Breast epithelium (tissue), 4 donors: ENCODE measurements at regions not wholly inside any gene's neighbourhood (a gene's known extent, or its start where the extent isn't known, plus 50 kb on each side); places are given as distances from the start of the nearest gene placed in this dataset.

Experiments
- DNase-seq, 2 donors: peaks; one replicate each; pipeline ENCODE4 v3.0.0-alpha.2; 2019; ENCODE audit warnings: low spot score in 2 of 2
- H3K27ac ChIP-seq, 2 donors: fragments of 200-600 bp; sonication (generic) in 1 of 2; one replicate each; pipeline ENCODE4 v1.5.1; 2016 to 2019; ENCODE audit warnings: mild to moderate bottlenecking in 1 of 2
- H3K27me3 ChIP-seq, 2 donors: fragments of 200-600 bp; sonication (generic) in 1 of 2; one replicate each; pipeline versions ENCODE4 v1.5.1 to v1.6.0; 2017 to 2019; ENCODE audit warnings: control low read depth in 1 of 2, mild to moderate bottlenecking in 1 of 2
- H3K36me3 ChIP-seq: fragments of 200-600 bp; one replicate; pipeline ENCODE4 v1.5.1; 2019
- H3K4me1 ChIP-seq, 2 donors: fragments of 200-600 bp; sonication (generic); one replicate each; pipeline ENCODE4 v1.5.1; 2016 to 2019; ENCODE audit warnings: control low read depth in 1 of 2
- H3K4me3 ChIP-seq, 3 donors: fragments of 200-600 bp; sonication (generic); 1 replicate in 2 of 3; 2 replicates in 1 of 3; pipeline ENCODE4 v1.5.1; 2016 to 2019; ENCODE audit warnings: mild to moderate bottlenecking in 3 of 3, moderate library complexity in 2 of 3
- H3K9me3 ChIP-seq, 2 donors: fragments of 200-600 bp; sonication (generic) in 1 of 2; one replicate each; pipeline ENCODE4 v1.5.1; 2016 to 2019; ENCODE audit warnings: control low read depth in 1 of 2
- CTCF ChIP-seq, 3 donors: fragments of 450-650 bp; IDR thresholded peaks; one replicate each; pipeline ENCODE4 v1.5.1; 2016 to 2017; ENCODE audit warnings: antibody characterized with exemption in 3 of 3, mild to moderate bottlenecking in 3 of 3, moderate library complexity in 3 of 3
- POLR2A ChIP-seq: fragments of 450-650 bp; IDR thresholded peaks from one replicate; pipeline ENCODE4 v1.6.1; 2016; ENCODE audit warnings: antibody characterized with exemption, mild to moderate bottlenecking, moderate library complexity
- POLR2AphosphoS5 ChIP-seq, 3 donors: sonication (generic); formaldehyde crosslinking; IDR thresholded peaks; one replicate each; pipeline ENCODE4 v1.6.1; 2017; ENCODE audit warnings: antibody characterized with exemption in 3 of 3
- intact Hi-C: fragments of 100-400 bp; cut with DNase I; formaldehyde crosslinking; loops from one replicate; pipeline ENCODE4 v1.15.1; 2023; ENCODE audit warnings: low total_unique reads

DNA sequence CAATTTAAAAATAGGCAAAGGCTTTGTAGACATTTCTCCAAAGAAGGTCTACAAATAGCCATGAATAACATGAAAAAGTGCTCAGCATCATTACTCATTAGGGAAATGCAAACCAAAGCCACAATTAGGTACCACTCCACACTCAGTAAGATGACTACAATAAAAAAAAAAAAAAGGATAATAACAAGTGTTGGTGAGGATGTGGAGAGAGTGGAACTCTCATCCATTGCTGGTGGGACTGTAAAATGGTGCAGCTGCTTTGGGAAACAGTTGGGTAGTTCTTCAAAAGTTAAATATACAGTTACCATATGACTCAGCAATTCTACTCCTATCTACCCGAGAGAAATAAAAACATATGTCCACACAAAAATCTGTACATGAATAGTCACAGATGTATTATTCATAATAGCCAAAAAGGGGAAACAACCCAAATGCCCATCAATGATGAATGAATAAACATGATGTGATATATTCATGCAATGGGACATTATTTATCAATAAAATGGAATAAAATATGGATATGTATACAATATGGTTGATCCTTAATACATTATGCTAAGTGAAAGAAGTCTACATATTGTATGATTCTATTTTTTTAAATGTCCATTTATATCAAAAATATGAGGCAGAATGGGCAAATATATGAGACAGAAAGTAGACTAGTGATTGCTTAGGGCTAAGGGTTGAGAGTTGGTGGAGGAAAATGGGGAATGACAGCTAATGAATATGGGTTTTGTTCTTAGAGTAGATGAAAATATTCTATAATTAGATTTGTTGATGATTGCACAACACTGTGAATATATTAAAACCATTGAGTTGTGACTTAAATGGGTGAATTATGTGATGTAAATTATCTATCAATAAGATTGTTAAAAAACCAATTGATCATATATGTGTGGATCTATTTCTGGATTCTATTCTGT lies 66.1 kb upstream of the SMAD3 start:
- no peak overlapping the region for H3K4me3 ChIP-seq
- intact Hi-C loops, result no loop called here
- no peak for TF ChIP-seq POLR2AphosphoS5 (IDR thresholded peaks at IDR 0.05)
- TF ChIP-seq CTCF (IDR thresholded peaks at IDR 0.05), result no peak
- no peak for TF ChIP-seq POLR2A

GRCh38 chr15:67000896-67001295 lies 64.5 kb upstream of the SMAD3 start:
- TF ChIP-seq POLR2AphosphoS5 (IDR thresholded peaks at IDR 0.05), result no peak
- TF ChIP-seq CTCF (IDR thresholded peaks at IDR 0.05), result no peak
- no peak for TF ChIP-seq POLR2A
- no peak overlapping the region for H3K27ac ChIP-seq
- no peaks in the 10 kb centered on the region for H3K27me3 ChIP-seq
- no peaks in the 10 kb centered on the region for H3K4me1 ChIP-seq
- H3K4me3 ChIP-seq, result no peak overlapping the region
- H3K9me3 ChIP-seq, result no peaks in the 10 kb centered on the region
- no peak for DNase-seq
- H3K36me3 ChIP-seq, result no peaks in the 10 kb centered on the region
- intact Hi-C loops, result no loop called here

More for the DNA sequence above, 66.1 kb upstream of the SMAD3 start:
- no peaks in the 10 kb centered on the region for H3K9me3 ChIP-seq
- H3K4me1 ChIP-seq, result no peaks in the 10 kb centered on the region
- no peaks in the 10 kb centered on the region for H3K27me3 ChIP-seq
- no peak overlapping the region for H3K27ac ChIP-seq
- H3K36me3 ChIP-seq, result no peaks in the 10 kb centered on the region
- no peak for DNase-seq

- no peak for TF ChIP-seq POLR2AphosphoS5 (IDR thresholded peaks at IDR 0.05)
- TF ChIP-seq CTCF (IDR thresholded peaks at IDR 0.05), result no peak
- no peak for TF ChIP-seq POLR2A
- H3K36me3 ChIP-seq, result no peaks in the 10 kb centered on the region
- no peak for DNase-seq
- no peaks in the 10 kb centered on the region for H3K9me3 ChIP-seq
- H3K27ac ChIP-seq, result no peak overlapping the region
- intact Hi-C loops, result no loop called here
- H3K4me3 ChIP-seq, result no peak overlapping the region
- no peaks in the 10 kb centered on the region for H3K4me1 ChIP-seq
- H3K27me3 ChIP-seq, result no peaks in the 10 kb centered on the region
These were observed 63.0 kb upstream of the SMAD3 start for GRCh38 chr15:67002368-67002767.

- no peaks in the 10 kb centered on the region for H3K36me3 ChIP-seq
- no peaks in the 10 kb centered on the region for H3K27me3 ChIP-seq
- H3K4me3 ChIP-seq, result no peak overlapping the region
- intact Hi-C loops, result no loop called here
- H3K9me3 ChIP-seq, result no peaks in the 10 kb centered on the region
- H3K4me1 ChIP-seq, result no peaks in the 10 kb centered on the region
- H3K27ac ChIP-seq, result no peak overlapping the region
- DNase-seq, result no peak
- no peak for TF ChIP-seq CTCF (IDR thresholded peaks at IDR 0.05)
- TF ChIP-seq POLR2A, result no peak
- no peak for TF ChIP-seq POLR2AphosphoS5 (IDR thresholded peaks at IDR 0.05)
These were observed 61.8 kb upstream of the SMAD3 start for GRCh38 chr15:67003586-67003985.

DNA sequence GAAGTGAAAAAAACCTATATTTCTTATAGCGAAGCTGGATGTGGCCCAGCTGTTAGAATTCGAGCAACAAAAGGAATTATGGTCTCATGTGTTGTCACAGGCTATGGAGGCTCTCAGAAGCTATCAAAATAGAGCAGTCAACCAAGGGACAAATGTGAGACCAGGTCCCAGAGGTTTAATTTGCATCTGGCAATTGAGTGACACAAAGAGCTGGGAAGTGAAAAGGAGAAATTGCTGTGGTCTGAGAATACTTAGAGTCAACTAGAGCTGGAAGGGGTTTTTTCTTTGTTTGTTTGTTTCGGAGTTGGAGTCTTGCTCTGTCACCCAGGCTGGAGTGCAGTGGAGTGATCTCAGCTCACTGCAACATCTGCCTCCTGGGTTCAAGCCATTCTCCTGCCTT lies 61.3 kb upstream of the SMAD3 start:
- Histone ChIP-seq H3K27me3 (no peaks in the 10 kb centered on the region), H3K27ac (no peak overlapping the region), H3K36me3 (no peaks in the 10 kb centered on the region), H3K9me3 (no peaks in the 10 kb centered on the region), H3K4me1 (no peaks in the 10 kb centered on the region), H3K4me3 (no peak overlapping the region)
- intact Hi-C loops, result no loop called here
- no peak for TF ChIP-seq POLR2AphosphoS5 (IDR thresholded peaks at IDR 0.05)
- no peak for TF ChIP-seq POLR2A
- TF ChIP-seq CTCF (IDR thresholded peaks at IDR 0.05), result no peak
- DNase-seq, result no peak
